ENCODE measurements at regions not wholly inside any gene's neighbourhood (a gene's known extent, or its start where the extent isn't known, plus 50 kb on each side); places are given as distances from the start of the nearest gene placed in this dataset.

DNA sequence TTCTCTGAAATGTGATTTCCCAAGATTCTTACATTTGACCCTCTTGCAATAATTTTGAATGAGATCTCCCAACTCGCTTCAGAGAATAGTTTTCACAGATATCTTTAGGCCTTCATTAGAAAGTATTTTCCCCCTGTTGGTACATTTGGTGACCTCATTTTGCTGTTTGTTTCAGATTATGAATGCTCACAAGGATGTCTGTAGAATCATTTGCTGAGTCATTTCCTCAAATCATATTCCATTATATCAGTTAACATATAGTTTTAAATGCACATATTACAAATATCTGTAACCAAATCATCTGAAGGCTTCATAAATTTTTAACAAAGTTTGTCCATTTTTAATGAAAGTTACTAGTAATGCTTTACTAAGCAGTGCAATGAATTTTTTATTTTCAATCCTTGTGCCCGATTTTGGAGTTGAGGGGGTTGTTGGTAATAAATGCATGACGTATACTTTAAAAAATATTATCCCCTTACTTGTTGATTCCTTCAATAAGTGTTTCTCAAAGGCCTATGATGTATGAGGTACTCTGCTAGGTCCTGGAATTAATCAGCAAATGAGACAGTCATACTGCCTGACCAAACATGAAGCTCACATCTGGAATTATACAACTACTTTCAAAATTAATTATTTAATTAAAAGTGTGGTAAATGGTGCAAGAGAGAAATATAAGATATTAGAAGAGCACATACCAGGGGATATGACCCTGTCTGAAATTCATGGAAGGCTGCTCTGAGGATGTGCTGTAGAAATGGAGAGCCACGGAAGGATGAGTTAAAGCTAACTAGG lies 126.9 kb upstream of the RAP1B start:
- TF ChIP-seq POLR2AphosphoS5 (IDR thresholded peaks at IDR 0.05; ENCODE audit: low read depth, low read length) = no peak
- no peak for TF ChIP-seq POLR2A (IDR thresholded peaks at IDR 0.05; ENCODE audit: low read depth, low read length)

Data from GM12892 (cell line).